Pulmonary artery endothelial cell (primary cell): ENCODE measurements at regions not wholly inside any gene's neighbourhood (a gene's known extent, or its start where the extent isn't known, plus 50 kb on each side); places are given as distances from the start of the nearest gene placed in this dataset.

Source experiments
- DNase-seq: peaks from one replicate; pipeline ENCODE4 v3.0.0-alpha.2; 2011; ENCODE audit warnings: low read depth, low spot score

- DNase-seq, result no peak
Measured at GRCh38 chr1:30068787-30069472, 654.5 kb downstream of the MATN1 start.

GRCh38 chr1:30064547-30064946, 658.8 kb downstream of the MATN1 start:
- no peak for DNase-seq

- no peak for DNase-seq
Measured at GRCh38 chr1:30063621-30064280, 659.6 kb downstream of the MATN1 start.

GRCh38 chr1:30061292-30062220, 661.8 kb downstream of the MATN1 start:
- DNase-seq, result no peak

- no peak for DNase-seq
Measured at GRCh38 chr1:30060738-30061137, 662.6 kb downstream of the MATN1 start.

- DNase-seq, result peak; percentile 5
Measured at GRCh38 chr1:30058970-30059369, 664.4 kb downstream of the MATN1 start.

GRCh38 chr1:30054126-30054525, 669.3 kb downstream of the MATN1 start:
- no peak for DNase-seq

- DNase-seq, result no peak
Measured at GRCh38 chr1:30052178-30052577, 671.2 kb downstream of the MATN1 start.

GRCh38 chr1:30051777-30052176, 671.6 kb downstream of the MATN1 start:
- DNase-seq, result no peak

- DNase-seq, result no peak
Measured at GRCh38 chr1:30049748-30050296, 673.6 kb downstream of the MATN1 start.

- DNase-seq, result no peak
Measured at GRCh38 chr1:30048905-30049304, 674.5 kb downstream of the MATN1 start.

GRCh38 chr1:30047576-30047975, 675.8 kb downstream of the MATN1 start:
- no peak for DNase-seq

GRCh38 chr1:30046751-30047150, 676.6 kb downstream of the MATN1 start:
- DNase-seq, result no peak

- DNase-seq, result no peak
Measured at GRCh38 chr1:30045304-30046090, 677.9 kb downstream of the MATN1 start.

- DNase-seq, result no peak
Measured at GRCh38 chr1:30044656-30045144, 678.7 kb downstream of the MATN1 start.

GRCh38 chr1:30043731-30044408, 679.5 kb downstream of the MATN1 start:
- no peak for DNase-seq

GRCh38 chr1:30043256-30043655, 680.1 kb downstream of the MATN1 start:
- DNase-seq, result no peak

GRCh38 chr1:30042438-30043147, 680.8 kb downstream of the MATN1 start:
- no peak for DNase-seq

- no peak for DNase-seq
Measured at GRCh38 chr1:30041741-30042437, 681.5 kb downstream of the MATN1 start.
